ENCODE measurements at regions not wholly inside any gene's neighbourhood (a gene's known extent, or its start where the extent isn't known, plus 50 kb on each side); places are given as distances from the start of the nearest gene placed in this dataset.
A peak's percentile ranks its signal among the peaks of the same experiment; 100 is the strongest.
"Not testable (repeated sequence)": the region's sequence is repeated elsewhere in the genome, so short reads cannot be mapped to it uniquely, and the experiment has no call there.

DNA sequence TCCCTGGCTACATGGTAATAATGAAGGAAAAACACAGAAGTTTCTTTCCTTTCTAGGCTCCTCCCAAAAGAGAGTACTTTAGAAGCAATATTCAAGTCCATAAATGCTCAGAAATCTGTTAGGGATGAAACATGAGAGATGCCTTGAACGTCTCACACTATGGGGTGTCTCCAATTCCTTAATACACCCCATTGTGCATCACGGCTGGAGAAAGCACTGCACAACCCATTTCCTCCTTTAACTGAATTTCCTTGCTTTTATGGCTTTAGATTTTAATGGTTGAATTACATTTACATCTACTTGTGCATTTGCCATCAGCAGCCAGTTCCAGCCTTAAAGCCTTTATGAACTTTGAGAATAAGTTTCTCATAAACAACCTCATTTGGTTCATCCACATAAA, 498.9 kb upstream of the PTBP2 start:
- no peak for DNase-seq

DNA sequence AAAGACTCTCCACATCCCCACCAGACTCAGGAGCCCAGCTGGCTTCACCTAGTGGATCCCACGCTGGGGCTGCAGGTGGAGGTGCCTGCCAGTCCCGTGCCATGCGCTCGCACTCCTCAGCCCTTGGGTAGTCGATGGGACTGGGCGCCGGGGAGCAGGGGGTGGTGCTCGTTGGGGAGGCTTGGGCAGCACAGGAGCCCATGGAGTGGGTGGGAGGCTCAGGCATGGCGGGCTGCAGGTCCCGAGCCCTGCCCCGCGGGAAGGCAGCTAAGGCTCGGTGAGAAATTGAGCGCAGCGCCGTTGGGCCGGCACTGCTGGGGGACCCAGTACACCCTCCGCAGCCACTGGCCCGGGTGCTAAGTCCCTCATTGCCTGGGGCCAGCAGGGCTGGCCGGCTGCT, 497.4 kb upstream of the PTBP2 start:
- not testable (repeated sequence) for DNase-seq

DNA sequence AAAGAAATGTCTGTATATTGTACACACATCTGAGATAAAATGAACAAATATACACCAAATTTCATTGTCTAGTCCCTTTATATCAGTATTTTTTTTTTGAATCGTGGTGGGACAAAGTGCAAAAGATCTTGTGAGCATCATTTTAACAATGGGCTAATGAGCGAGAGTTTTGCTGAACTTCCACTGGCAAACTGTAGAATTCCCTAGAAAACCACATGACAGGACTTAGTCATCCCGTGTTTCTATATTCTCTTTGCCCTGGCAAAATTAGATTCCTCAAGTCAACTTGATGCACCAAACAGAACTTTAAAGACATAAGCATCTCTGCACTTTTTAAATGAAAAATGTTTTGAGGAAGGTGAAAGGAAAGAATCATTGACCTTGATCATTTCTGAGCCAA, 488.2 kb upstream of the PTBP2 start:
- no peak for DNase-seq

DNA sequence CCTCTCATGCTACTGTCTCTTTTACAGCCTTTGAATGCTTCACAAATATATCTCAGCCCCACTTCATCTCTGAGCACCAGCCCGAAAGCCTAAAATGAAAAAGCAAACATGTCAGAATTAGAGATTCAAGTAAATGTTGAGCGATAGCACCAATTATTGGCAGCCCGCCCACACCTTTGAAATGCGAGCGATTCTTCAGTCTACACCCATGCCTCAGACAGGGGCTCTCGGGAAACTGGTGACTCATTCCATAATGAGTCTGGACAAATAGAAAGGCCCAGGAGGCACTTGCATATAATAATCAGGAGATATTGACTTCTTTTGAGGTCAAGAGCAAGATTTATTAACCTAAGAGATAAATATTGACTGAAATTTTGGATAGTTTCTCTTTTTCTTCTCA, 487.3 kb upstream of the PTBP2 start:
- peak; percentile 82 for DNase-seq

DNA sequence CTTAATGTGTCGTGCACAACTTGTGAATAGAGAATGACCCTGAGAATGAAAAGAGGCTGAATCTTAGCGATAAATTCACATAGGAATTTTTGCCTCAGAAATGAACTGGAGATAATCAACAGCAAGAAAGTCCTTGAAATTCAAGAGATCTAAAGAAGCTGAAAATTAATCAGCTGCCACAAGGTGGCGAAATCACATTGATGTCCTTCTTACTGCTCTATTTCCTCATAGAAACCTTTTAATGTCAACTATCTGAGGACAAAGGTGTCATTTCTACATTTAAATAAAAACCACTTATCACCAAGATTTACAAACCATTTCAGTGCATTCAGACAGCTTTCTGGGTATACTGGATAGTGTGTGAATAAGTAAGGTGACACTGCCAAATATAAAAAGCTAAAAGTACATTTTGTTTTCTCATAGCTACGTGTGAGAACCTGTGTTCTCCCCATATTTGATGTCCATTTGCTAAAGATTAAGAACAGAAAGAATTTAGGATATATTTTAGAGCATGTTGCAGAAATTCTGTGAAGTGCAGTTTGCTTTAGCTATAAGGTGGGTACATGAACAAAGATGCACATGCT, 485.3 kb upstream of the PTBP2 start:
- peak; percentile 10 for DNase-seq

DNA sequence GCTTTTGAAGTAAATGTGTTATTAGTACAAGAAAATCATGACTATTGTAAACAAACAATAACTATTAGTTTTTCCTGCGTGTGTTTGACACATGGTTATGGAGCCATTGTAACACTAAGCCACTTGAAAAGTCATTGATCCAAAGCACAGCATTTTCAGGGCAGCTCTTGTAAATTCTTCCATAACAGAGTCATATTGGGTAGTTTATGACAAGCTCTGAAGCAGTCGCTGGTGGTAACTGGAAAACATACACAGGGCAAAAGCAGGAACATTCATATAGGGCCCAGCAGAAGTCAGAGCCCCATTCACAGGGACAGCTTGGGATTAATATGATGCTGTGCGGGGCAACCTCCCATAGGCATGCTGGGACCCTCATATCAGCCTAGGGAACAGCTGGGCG, 483.2 kb upstream of the PTBP2 start:
- DNase-seq = no peak

DNA sequence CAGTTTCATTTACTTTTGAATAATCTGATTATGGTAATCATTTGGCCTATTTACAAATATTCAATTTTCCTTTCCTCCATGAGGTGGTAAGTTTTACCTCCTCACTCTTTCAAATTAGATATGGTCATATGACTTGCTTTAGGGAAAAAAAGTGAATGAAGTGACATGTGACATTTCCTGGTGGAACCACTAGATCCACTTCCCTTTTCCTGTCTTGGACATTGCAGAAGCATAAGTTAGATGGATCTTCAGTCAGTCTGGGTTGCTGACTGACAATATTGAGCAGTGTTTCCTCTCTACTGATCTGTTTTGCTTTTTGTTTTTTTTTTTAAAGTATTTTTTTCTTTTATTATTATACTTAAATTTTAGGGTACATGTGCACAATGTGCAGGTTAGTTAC, 481.1 kb upstream of the PTBP2 start:
- no peak for DNase-seq

DNA sequence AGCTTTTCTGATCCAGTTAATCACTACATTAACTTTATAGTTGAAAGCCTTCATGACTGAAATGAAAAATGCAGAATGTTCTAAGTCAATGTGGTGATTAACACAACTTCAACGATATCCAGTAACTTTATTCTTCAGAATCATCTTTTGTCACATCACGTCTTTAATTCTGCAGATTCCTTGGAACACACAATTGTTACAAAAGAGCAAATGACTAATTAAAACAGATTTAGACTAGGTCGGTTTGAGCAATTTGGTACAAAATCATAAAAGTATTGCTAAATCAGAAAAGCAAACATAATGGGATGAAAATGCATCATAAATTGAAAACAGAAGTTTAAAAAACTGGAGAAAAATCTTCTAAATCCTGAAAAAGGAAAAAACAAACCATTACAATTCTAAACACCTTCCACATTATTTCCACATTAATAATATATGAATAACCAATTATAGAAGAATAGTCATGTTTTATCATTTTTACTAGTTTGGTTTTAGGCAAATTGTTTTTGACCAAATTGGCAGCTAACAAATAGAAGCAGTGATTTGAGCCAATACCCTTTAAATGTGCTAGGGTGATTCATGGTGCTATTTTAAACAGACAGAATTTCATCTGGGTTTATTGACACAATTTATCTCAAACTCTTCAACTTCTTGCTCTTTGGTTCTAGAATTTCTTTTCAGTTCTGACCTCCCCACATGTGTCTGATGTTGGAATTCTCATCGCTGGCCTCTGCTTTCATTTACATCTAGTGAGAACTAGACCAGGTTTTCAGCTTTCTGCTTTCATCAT, 468.1 kb upstream of the PTBP2 start:
- DNase-seq = no peak

DNA sequence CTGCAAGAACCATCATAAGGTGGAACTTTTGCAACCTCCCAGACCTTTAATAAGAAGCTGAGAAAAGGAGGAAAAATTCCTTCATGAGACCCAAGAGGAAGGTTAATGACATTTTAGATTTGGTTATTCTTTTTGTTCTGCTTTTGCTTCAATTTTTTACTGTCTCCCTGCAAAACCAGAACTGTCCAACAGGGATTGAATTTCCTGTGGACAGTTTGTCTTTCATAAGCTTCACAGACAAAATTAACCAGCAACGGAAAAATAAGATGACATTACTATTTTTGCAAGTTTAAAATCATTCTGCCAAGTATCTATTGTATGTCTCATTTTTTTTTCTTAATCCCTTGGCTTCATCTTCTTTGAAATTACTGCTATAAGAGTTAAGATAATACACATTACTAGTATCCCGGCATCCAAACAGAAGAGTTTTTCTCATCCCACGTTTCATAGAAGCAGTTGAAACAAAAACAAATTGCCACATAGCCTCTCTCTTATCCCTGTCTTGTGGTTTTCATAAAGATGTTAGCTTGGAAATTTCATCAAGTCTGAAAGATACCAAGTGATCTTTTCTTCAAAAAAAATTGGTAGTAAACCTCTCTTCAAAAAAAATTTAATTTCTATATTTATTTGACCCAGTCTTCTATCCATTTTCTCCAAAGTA, 465.3 kb upstream of the PTBP2 start:
- DNase-seq = no peak

DNA sequence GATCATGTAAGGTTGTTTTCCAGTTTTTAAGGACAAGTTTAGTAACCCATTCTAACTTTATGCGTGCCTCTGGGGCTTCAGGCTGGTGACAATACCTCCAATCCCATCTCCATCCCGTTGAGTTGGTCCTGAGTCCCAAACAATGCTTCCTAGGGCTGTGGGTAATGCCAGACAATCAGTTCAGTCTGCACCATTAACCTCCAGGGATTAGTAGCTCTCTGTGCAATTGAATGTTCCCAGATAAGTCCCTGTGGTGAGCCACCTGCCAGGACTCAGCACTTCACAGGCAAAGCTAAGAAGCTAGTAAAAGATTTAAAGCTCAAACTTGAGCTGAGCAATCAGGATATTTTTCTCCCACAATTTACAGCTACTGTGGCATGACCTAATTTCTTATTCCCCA, 462.2 kb upstream of the PTBP2 start:
- no peak for DNase-seq

DNA sequence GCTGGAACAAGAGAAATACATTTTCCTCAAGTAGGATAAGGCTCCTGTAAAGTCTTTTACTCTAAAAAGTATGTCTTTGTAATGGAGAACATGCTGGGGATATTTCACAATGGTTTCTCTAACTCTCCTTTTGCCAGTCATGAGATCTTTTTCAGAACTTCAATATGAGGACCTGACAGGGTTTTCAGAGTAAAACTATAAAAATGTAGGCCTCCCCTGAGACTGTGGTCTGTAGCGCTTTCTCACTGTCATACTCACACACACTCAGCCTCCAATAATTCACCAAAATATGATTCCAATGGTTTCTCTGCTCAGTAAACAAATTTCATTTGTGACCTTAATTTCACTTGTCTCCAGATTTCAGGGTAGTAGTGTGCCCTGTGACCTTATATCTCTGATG, 440.1 kb upstream of the PTBP2 start:
- DNase-seq = no peak

DNA sequence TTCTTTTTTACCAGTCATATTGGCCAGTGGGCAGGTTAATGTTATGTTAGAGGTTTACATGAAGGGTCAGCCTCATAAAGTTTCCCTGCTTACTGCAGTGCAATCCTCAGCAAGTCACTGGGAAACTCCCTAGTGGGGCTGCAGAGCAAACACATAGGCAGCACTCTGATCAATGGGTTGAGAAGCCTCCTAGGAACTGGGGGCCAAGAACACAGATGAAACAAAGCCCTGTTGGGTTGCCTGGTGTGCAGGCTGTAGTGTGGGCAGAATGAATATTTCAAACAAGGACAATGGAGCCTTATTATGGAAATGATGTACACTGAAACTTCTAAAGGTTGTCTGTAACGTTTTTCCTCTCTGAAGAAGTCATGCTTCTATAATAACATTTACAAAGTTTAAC, 431.6 kb upstream of the PTBP2 start:
- no peak for DNase-seq

DNA sequence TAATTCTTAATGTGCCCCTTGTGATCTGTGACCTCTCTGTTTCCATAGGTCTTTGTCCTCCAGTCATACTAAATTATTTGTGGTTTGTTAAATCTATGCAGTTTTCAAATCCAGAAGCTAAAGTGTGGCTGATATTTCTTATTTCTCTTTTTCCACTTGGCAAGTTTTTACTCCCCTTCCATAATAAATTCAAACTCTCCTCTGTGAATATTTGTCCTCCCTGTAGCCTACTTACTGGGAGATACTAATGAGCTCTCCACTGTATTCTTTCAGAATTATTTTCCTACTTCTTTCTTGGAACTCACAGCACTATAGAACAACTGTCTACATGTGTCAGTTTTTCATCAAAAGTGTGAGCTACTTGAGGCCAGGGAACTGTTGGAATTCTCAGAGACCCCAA, 430.8 kb upstream of the PTBP2 start:
- DNase-seq = no peak

DNA sequence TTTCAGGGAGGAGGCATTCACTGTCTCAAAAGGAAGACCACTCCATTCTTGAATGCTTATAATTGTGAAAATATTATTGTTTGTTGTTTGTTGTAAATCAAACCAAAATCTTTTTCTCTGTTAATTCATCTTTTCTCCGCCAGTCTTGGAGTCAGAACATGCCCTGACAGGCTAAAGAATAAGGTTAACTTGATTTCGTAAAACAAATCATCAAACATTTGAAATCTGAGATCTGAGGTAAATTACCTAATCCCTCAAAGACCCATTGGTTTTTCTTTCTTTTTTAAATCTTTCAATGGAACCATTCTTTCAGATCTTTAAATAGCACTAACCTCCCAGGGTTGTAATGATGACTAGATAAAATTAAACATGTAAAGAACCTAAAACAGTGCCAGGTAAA, 430.1 kb upstream of the PTBP2 start:
- DNase-seq = no peak

DNA sequence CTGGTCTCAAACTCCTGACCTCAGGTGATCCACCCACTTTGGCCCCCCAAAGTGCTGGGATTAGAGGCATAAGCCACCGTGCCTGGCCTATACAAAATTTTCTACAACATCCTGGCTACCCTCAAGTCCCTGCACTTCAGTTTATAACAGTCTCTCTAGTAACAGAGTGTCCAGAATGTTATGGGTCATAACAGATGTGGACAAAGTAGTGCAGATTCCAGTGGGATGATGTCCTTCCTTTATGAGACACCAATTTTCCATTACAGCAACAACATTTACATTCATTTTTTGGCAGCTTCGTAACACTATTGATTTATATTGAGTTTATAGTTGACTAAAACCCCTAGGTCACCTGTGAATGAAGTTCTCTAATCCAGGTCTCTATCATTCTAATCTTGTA, 429.4 kb upstream of the PTBP2 start:
- no peak for DNase-seq

DNA sequence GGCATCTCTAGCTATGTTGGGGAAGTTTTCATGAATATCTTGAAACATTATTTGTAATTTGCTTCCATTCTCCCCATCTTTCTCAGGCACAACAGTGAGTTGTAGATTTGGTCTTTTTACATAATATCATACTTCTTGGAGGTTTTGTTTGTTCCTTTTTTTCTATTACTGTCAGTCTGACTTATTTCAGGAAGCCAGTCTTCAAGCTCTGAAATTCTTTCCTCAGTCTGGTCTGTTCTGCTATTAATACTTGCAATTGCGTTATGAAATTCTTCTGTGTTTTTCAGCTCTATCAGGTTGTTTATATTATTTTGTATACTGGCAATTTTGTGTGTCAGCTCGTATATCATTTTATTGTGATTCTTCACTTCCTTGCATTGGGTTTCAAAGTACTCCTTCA, 424.6 kb upstream of the PTBP2 start:
- DNase-seq = no peak

DNA sequence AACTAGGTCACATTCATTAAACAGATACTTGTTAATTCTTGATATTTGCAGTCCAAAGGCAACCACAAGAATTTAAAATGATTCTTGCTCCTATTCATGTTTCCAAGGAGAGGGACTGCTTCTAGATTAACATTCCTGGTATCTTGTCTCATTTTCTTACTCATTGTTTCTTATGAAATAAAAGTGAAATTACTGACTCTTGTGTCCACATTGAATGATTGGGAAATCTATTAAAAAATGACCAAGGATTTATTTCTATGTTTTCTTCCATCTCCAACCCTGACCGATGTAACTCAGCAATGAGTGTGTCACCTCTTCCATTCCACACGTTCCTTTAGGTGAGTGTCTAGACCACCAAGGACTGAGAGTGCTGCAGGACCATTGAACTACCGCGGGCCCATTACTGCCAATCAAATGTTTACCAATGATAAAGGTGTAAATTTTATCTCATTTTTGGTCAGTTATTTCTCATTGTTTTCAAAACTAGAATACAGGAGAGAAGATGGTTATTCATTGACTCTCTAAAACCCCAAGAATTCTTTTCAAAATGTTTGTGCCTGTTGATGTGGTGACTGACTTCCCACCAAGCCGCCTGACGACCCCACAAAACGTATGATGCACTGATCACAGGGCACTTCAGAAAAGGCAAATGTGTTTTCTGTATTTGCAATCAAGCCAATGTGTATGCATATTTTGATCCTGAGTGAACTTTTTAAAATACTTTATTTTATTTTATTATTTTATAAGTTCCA, 414.6 kb upstream of the PTBP2 start:
- peak; percentile 29 for DNase-seq

DNA sequence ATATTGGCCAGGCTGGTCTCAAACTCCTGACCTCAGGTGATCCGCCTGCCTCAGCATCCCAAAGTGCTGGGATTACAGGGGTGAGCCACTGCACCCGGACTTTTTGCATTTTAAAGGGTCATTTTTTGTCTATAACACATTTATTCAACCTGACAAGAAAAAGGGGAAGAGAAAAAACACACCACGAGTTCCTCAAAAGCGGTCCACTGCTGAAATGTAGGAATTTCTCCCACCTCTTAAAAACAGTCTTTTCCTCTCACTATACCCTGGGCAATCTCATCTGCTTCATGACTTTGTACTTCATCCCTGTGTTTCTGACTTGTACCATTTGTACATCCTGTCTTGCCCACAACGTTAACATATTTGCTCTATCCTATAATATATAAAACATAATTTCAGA, 413.3 kb upstream of the PTBP2 start:
- no peak for DNase-seq

DNA sequence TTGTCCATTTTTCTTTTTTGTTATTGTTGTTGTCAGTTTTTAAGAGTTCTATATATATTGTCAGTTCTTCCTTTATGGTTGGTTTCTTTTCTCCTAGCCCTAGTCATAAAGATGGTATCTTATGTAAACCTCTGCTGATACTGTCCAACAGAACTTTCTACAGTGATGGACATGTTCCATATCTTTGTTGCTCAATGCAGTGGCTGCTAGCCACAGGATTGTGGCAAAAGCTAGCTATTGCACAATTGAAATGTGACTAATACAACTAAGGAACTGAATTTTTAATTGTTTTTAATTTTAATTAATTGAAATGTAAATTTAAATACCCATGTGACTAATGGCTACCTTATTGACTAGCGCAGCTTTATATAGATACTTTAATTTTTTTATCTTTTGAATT, 411.8 kb upstream of the PTBP2 start:
- DNase-seq = peak; percentile 85

DNA sequence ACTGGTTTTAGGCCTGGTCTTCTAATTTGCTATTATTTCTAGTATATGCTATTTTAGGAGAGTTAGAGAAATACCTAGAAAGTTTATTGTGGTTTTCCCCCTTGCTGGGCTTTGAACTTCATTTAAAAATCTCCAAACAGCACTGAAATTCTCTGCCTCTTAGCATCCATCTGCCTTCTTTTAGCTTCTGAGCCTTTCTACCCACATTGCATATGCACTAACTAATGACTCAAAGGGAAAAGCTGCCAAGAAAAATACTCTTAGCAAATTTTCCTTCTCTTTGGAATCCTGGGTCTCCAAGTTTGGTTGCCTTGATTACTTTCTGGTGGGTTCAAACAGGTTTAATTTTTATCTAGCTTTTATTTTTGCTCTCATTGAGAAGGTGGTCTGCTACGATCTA, 408.4 kb upstream of the PTBP2 start:
- DNase-seq = peak; percentile 84

DNA sequence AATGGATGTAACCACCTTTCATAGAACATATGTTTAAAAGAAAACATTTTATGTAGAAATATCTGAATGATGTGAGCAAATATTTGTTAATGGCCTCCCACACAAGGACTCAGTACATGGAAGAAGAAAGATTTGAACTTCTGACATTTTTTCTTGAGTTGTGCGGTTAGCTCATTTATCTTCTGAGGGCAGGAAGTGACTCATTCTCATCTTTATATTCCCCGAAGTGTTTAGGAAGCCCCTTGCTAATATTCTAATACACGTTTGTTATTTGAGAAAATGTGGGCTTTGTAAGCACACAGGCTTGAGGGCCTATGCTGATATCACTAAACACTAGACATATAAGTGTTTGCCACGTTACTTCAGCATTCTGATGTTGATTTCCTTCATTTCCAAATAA, 392.5 kb upstream of the PTBP2 start:
- DNase-seq = peak; percentile 86

DNA sequence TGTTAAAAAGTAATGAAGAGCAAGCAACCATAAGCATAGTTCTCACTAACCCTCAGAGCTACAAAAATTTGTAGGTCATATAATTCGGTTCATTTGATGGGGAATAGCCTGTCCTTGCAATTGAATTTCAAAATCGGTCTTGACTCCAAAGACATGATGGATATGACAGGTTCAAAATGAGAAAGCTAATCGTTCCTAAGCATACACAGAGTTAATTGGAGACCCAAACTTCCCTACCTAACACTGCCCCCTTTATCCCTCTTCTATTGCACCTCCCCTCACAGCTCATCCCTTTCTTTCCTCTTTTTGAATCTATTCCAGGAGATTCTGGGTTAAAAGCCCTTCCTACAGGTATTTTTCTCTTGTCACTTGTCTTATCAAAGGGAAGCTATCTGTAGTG, 390.0 kb upstream of the PTBP2 start:
- no peak for DNase-seq

DNA sequence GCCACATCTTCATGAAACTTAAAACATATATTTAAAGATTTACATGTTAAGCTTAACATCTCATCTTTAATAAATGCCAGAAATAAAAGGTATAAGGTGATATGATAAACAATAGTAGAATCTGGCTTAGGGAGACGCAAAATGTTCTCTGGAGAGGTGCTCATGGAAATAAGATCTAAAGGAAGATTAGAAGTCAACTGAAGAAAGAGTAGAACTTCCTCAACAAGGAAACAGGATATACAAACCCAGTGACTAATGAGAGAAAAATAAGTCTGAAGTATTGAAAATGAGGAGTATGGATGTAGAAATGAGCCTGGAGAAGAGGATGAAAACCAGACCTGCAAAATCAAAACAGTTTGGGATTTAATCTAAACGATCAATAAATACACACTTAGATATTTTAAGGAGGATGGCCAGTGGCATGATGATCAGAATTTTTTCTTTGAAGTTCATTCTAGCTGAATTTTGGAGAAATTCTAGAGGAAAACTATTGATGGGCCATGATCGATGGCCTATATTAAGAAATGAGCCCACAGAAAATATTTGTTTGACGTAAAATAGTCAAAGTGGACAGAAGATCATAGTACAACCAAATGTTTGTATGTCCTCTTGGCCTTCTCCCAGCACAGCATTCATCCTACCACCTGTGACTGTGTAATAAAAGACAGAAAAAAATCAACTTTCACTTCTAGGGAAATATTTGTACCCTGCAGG, 387.9 kb upstream of the PTBP2 start:
- DNase-seq = no peak
